ENCODE measurements at regions not wholly inside any gene's neighbourhood (a gene's known extent, or its start where the extent isn't known, plus 50 kb on each side); places are given as distances from the start of the nearest gene placed in this dataset.

- Histone ChIP-seq H3K4me1 (no peaks in the 10 kb centered on the region), H3K9me3 (no peaks in the 10 kb centered on the region), H3K27ac (no peak overlapping the region), H3K27me3 (no peaks in the 10 kb centered on the region), H3K4me3 (no peak overlapping the region), H3K36me3 (no peaks in the 10 kb centered on the region)
- no peak for DNase-seq
- intact Hi-C loops (cut with DNase I; ENCODE audit: low total_unique reads) = no loop called here
- TF ChIP-seq CTCF (IDR thresholded peaks at IDR 0.05) = no peak
These were observed 545.6 kb downstream of the BMP2 start for GRCh38 chr20:7313047-7313446.

- Histone ChIP-seq H3K27me3 (peaks cover 0 to 2% of the 10 kb centered on the region in 2 donors), H3K36me3 (no peaks in the 10 kb centered on the region), H3K9me3 (no peaks in the 10 kb centered on the region), H3K4me1 (no peaks in the 10 kb centered on the region), H3K4me3 (no peak overlapping the region), H3K27ac (no peak overlapping the region)
- no peak for DNase-seq
- TF ChIP-seq CTCF (IDR thresholded peaks at IDR 0.05) = no peak
- intact Hi-C loops (cut with DNase I; ENCODE audit: low total_unique reads) = no loop called here
These were observed 556.5 kb downstream of the BMP2 start for GRCh38 chr20:7323957-7324356.

- Histone ChIP-seq H3K27me3 (no peaks in the 10 kb centered on the region), H3K36me3 (no peaks in the 10 kb centered on the region), H3K4me3 (no peak overlapping the region), H3K4me1 (no peaks in the 10 kb centered on the region), H3K27ac (no peak overlapping the region), H3K9me3 (no peaks in the 10 kb centered on the region)
- intact Hi-C loops (cut with DNase I; ENCODE audit: low total_unique reads) = no loop called here
- TF ChIP-seq CTCF (IDR thresholded peaks at IDR 0.05) = no peak
- DNase-seq = no peak
These were observed 560.3 kb downstream of the BMP2 start for GRCh38 chr20:7327810-7328209.

- no peaks in the 10 kb centered on the region for H3K27me3 ChIP-seq
- no peak for DNase-seq
- H3K9me3 ChIP-seq = no peaks in the 10 kb centered on the region
- no peak overlapping the region for H3K4me3 ChIP-seq
- no peaks in the 10 kb centered on the region for H3K4me1 ChIP-seq
- no peaks in the 10 kb centered on the region for H3K36me3 ChIP-seq
- intact Hi-C loops (cut with DNase I; ENCODE audit: low total_unique reads) = no loop called here
- no peak for TF ChIP-seq CTCF (IDR thresholded peaks at IDR 0.05)
- H3K27ac ChIP-seq = no peak overlapping the region
These were observed 563.4 kb downstream of the BMP2 start for GRCh38 chr20:7330850-7331249.

- Histone ChIP-seq H3K4me3 (no peak overlapping the region), H3K27ac (no peak overlapping the region), H3K9me3 (no peaks in the 10 kb centered on the region), H3K4me1 (no peaks in the 10 kb centered on the region), H3K27me3 (no peaks in the 10 kb centered on the region), H3K36me3 (no peaks in the 10 kb centered on the region)
- no peak for TF ChIP-seq CTCF (IDR thresholded peaks at IDR 0.05)
- intact Hi-C loops (cut with DNase I; ENCODE audit: low total_unique reads) = no loop called here
- no peak for DNase-seq
These were observed 564.7 kb downstream of the BMP2 start for GRCh38 chr20:7332169-7332568.

DNA sequence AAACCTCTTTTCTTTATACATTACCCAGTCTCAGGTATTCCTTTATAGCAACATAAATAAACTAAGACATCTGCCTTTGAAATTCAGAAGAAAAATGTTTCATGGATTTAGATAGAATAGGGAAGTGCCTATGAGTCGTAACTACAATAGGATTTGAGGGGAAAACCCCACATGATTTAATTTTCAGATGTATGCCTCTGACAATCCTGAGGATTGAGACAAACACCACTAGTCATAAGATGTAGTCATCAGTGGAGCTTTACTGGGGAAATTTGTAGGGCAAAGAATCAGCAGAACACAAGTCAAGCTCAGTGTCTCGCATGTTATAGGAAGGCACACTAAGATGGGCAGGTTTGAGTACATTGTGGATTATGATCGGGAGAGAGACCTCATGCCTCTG lies 566.4 kb downstream of the BMP2 start:
- no peaks in the 10 kb centered on the region for H3K9me3 ChIP-seq
- no peak for DNase-seq
- intact Hi-C loops (cut with DNase I; ENCODE audit: low total_unique reads) = no loop called here
- H3K27me3 ChIP-seq = no peaks in the 10 kb centered on the region
- H3K4me3 ChIP-seq = no peak overlapping the region
- no peak for TF ChIP-seq CTCF (IDR thresholded peaks at IDR 0.05)
- no peaks in the 10 kb centered on the region for H3K36me3 ChIP-seq
- H3K4me1 ChIP-seq = no peaks in the 10 kb centered on the region
- H3K27ac ChIP-seq = no peak overlapping the region

Data from tibial artery (tissue), 4 donors.